Ishikawa (cell line): ENCODE measurements at regions not wholly inside any gene's neighbourhood (a gene's known extent, or its start where the extent isn't known, plus 50 kb on each side); places are given as distances from the start of the nearest gene placed in this dataset.

Source experiments
- CEBPB ChIP-seq: IDR thresholded peaks from 2 replicates; pipeline ENCODE4 v1.6.1; 2012
- CREB1 ChIP-seq: IDR thresholded peaks from 2 replicates; pipeline ENCODE4 v1.6.1; 2012; ENCODE audit warnings: low read depth
- EGR1 ChIP-seq: IDR thresholded peaks from 2 replicates; pipeline ENCODE4 v1.6.1; 2012
- EP300 ChIP-seq: IDR thresholded peaks from 2 replicates; pipeline ENCODE4 v1.6.1; 2012; ENCODE audit warnings: borderline replicate concordance
- FOXM1 ChIP-seq: IDR thresholded peaks from 2 replicates; pipeline ENCODE4 v1.6.1; 2012; ENCODE audit warnings: low read depth, borderline replicate concordance
- MAX ChIP-seq: IDR thresholded peaks from 2 replicates; pipeline ENCODE4 v1.6.1; 2012
- NFIC ChIP-seq: IDR thresholded peaks from 2 replicates; pipeline ENCODE4 v1.6.1; 2012
- RAD21 ChIP-seq: IDR thresholded peaks from 2 replicates; pipeline ENCODE4 v1.6.1; 2012; ENCODE audit warnings: low read depth
- REST ChIP-seq: IDR thresholded peaks from 2 replicates; pipeline ENCODE4 v1.6.1; 2012; ENCODE audit warnings: low read depth, mild to moderate bottlenecking
- TAF1 ChIP-seq: IDR thresholded peaks from 2 replicates; pipeline ENCODE4 v1.6.1; 2012; ENCODE audit warnings: low read depth, mild to moderate bottlenecking
- TCF12 ChIP-seq: IDR thresholded peaks from 2 replicates; pipeline ENCODE4 v1.6.1; 2012; ENCODE audit warnings: low read depth
- TEAD4 ChIP-seq: IDR thresholded peaks from 2 replicates; pipeline ENCODE4 v1.6.1; 2012
- USF1 ChIP-seq: IDR thresholded peaks from 2 replicates; pipeline ENCODE4 v1.6.1; 2012
- YY1 ChIP-seq: IDR thresholded peaks from 2 replicates; pipeline ENCODE4 v1.6.1; 2012; ENCODE audit warnings: low read depth
- ZBTB7A ChIP-seq: IDR thresholded peaks from 2 replicates; pipeline ENCODE4 v1.6.1; 2012; ENCODE audit warnings: low read depth

- TF ChIP-seq NFIC (no peak), USF1 (no peak), CEBPB (no peak), CREB1 (no peak), EP300 (no peak), YY1 (no peak), ZBTB7A (no peak), TCF12 (no peak), RAD21 (no peak), MAX (no peak), EGR1 (no peak), TAF1 (no peak), TEAD4 (no peak), REST (no peak), FOXM1 (no peak)
These were observed 173.2 kb upstream of the ELL2 start for GRCh38 chr5:96134886-96135285.

- TF ChIP-seq TCF12 (no peak), EGR1 (no peak), CREB1 (no peak), TAF1 (no peak), ZBTB7A (no peak), CEBPB (no peak), TEAD4 (no peak), FOXM1 (no peak), EP300 (no peak)
These were observed 171.9 kb upstream of the ELL2 start for GRCh38 chr5:96133341-96134079.

GRCh38 chr5:96129276-96129675 lies 167.6 kb upstream of the ELL2 start:
- TF ChIP-seq CEBPB (no peak), TEAD4 (no peak), ZBTB7A (no peak), FOXM1 (no peak), EGR1 (no peak), EP300 (no peak), NFIC (no peak), RAD21 (no peak), MAX (no peak), YY1 (no peak), REST (no peak), TAF1 (no peak), CREB1 (no peak), USF1 (no peak), TCF12 (no peak)

- no peak for TF ChIP-seq RAD21
- no peak for TF ChIP-seq TEAD4
- TF ChIP-seq USF1, result no peak
- TF ChIP-seq EP300, result no peak
- no peak for TF ChIP-seq CREB1
- TF ChIP-seq NFIC, result no peak
- no peak for TF ChIP-seq FOXM1
- TF ChIP-seq CEBPB, result no peak
- no peak for TF ChIP-seq ZBTB7A
- TF ChIP-seq MAX, result no peak
- TF ChIP-seq TCF12, result no peak
- TF ChIP-seq YY1, result no peak
- TF ChIP-seq TAF1, result no peak
- no peak for TF ChIP-seq REST
- TF ChIP-seq EGR1, result no peak
These were observed 166.7 kb upstream of the ELL2 start for GRCh38 chr5:96128204-96128864.
